ENCODE measurements at regions not wholly inside any gene's neighbourhood (a gene's known extent, or its start where the extent isn't known, plus 50 kb on each side); places are given as distances from the start of the nearest gene placed in this dataset.

GRCh38 chr2:136183097-136183496 lies 65.1 kb upstream of the CXCR4 start:
- no peak for TF ChIP-seq POLR2AphosphoS5 (IDR thresholded peaks at IDR 0.05; ENCODE audit: low read depth, low read length)
- TF ChIP-seq SIN3A (IDR thresholded peaks at IDR 0.05; ENCODE audit: borderline replicate concordance, insufficient read depth, low read length), result no peak
- no peak for TF ChIP-seq TAF1 (IDR thresholded peaks at IDR 0.05; ENCODE audit: borderline replicate concordance, insufficient read depth, low read length)
- no peak for TF ChIP-seq REST (IDR thresholded peaks at IDR 0.05; ENCODE audit: insufficient read depth in 1 of 2, low read depth in 2 of 2, low read length in 2 of 2)
- no peak for TF ChIP-seq FOXP2 (optimal IDR thresholded peaks at IDR 0.05; ENCODE audit: borderline replicate concordance, extremely low read depth, extremely low read length, insufficient read depth)

GRCh38 chr2:136182315-136182714 lies 64.4 kb upstream of the CXCR4 start:
- TF ChIP-seq POLR2AphosphoS5 (IDR thresholded peaks at IDR 0.05; ENCODE audit: low read depth, low read length) (no peak), SIN3A (IDR thresholded peaks at IDR 0.05; ENCODE audit: borderline replicate concordance, insufficient read depth, low read length) (no peak), REST (IDR thresholded peaks at IDR 0.05; ENCODE audit: insufficient read depth in 1 of 2, low read depth in 2 of 2, low read length in 2 of 2) (peak; percentile 35 to 79; a peak in 2 of 4 replicates), FOXP2 (optimal IDR thresholded peaks at IDR 0.05; ENCODE audit: borderline replicate concordance, extremely low read depth, extremely low read length, insufficient read depth) (no peak), TAF1 (IDR thresholded peaks at IDR 0.05; ENCODE audit: borderline replicate concordance, insufficient read depth, low read length) (no peak)

GRCh38 chr2:136179602-136179975 lies 61.6 kb upstream of the CXCR4 start:
- TF ChIP-seq REST (IDR thresholded peaks at IDR 0.05; ENCODE audit: insufficient read depth in 1 of 2, low read depth in 2 of 2, low read length in 2 of 2), result no peak
- TF ChIP-seq FOXP2 (optimal IDR thresholded peaks at IDR 0.05; ENCODE audit: borderline replicate concordance, extremely low read depth, extremely low read length, insufficient read depth), result no peak
- TF ChIP-seq TAF1 (IDR thresholded peaks at IDR 0.05; ENCODE audit: borderline replicate concordance, insufficient read depth, low read length), result no peak
- TF ChIP-seq SIN3A (IDR thresholded peaks at IDR 0.05; ENCODE audit: borderline replicate concordance, insufficient read depth, low read length), result no peak
- no peak for TF ChIP-seq POLR2AphosphoS5 (IDR thresholded peaks at IDR 0.05; ENCODE audit: low read depth, low read length)

GRCh38 chr2:136178941-136179601 lies 61.1 kb upstream of the CXCR4 start:
- TF ChIP-seq REST (IDR thresholded peaks at IDR 0.05; ENCODE audit: insufficient read depth in 1 of 2, low read depth in 2 of 2, low read length in 2 of 2), result no peak
- no peak for TF ChIP-seq SIN3A (IDR thresholded peaks at IDR 0.05; ENCODE audit: borderline replicate concordance, insufficient read depth, low read length)
- TF ChIP-seq POLR2AphosphoS5 (IDR thresholded peaks at IDR 0.05; ENCODE audit: low read depth, low read length), result no peak
- no peak for TF ChIP-seq FOXP2 (optimal IDR thresholded peaks at IDR 0.05; ENCODE audit: borderline replicate concordance, extremely low read depth, extremely low read length, insufficient read depth)
- TF ChIP-seq TAF1 (IDR thresholded peaks at IDR 0.05; ENCODE audit: borderline replicate concordance, insufficient read depth, low read length), result no peak
